ENCODE measurements at regions not wholly inside any gene's neighbourhood (a gene's known extent, or its start where the extent isn't known, plus 50 kb on each side); places are given as distances from the start of the nearest gene placed in this dataset.

- TF ChIP-seq CHD7 (IDR thresholded peaks at IDR 0.05; ENCODE audit: low read depth, low read length) (no peak), PURB (CRISPR knock-in tag; IDR thresholded peaks at IDR 0.05; ENCODE audit: low read depth) (no peak), POLR2B (IDR thresholded peaks at IDR 0.05; ENCODE audit: low read depth, partially characterized antibody) (no peak), RNF2 (IDR thresholded peaks at IDR 0.05) (no peak), CHD2 (IDR thresholded peaks at IDR 0.05; ENCODE audit: low read depth, low read length) (no peak)
Measured at GRCh38 chr14:38855513-38855912, 247.5 kb downstream of the SEC23A start (continued).
